Ishikawa (cell line): ENCODE measurements at regions not wholly inside any gene's neighbourhood (a gene's known extent, or its start where the extent isn't known, plus 50 kb on each side); places are given as distances from the start of the nearest gene placed in this dataset.

Source experiments
- CEBPB ChIP-seq: IDR thresholded peaks from 2 replicates; pipeline ENCODE4 v1.6.1; 2012
- CREB1 ChIP-seq: IDR thresholded peaks from 2 replicates; pipeline ENCODE4 v1.6.1; 2012; ENCODE audit warnings: low read depth
- EGR1 ChIP-seq: IDR thresholded peaks from 2 replicates; pipeline ENCODE4 v1.6.1; 2012
- EP300 ChIP-seq: IDR thresholded peaks from 2 replicates; pipeline ENCODE4 v1.6.1; 2012; ENCODE audit warnings: borderline replicate concordance
- FOXM1 ChIP-seq: IDR thresholded peaks from 2 replicates; pipeline ENCODE4 v1.6.1; 2012; ENCODE audit warnings: low read depth, borderline replicate concordance
- MAX ChIP-seq: IDR thresholded peaks from 2 replicates; pipeline ENCODE4 v1.6.1; 2012
- NFIC ChIP-seq: IDR thresholded peaks from 2 replicates; pipeline ENCODE4 v1.6.1; 2012
- RAD21 ChIP-seq: IDR thresholded peaks from 2 replicates; pipeline ENCODE4 v1.6.1; 2012; ENCODE audit warnings: low read depth
- TAF1 ChIP-seq: IDR thresholded peaks from 2 replicates; pipeline ENCODE4 v1.6.1; 2012; ENCODE audit warnings: low read depth, mild to moderate bottlenecking
- TCF12 ChIP-seq: IDR thresholded peaks from 2 replicates; pipeline ENCODE4 v1.6.1; 2012; ENCODE audit warnings: low read depth
- TEAD4 ChIP-seq: IDR thresholded peaks from 2 replicates; pipeline ENCODE4 v1.6.1; 2012
- USF1 ChIP-seq: IDR thresholded peaks from 2 replicates; pipeline ENCODE4 v1.6.1; 2012
- YY1 ChIP-seq: IDR thresholded peaks from 2 replicates; pipeline ENCODE4 v1.6.1; 2012; ENCODE audit warnings: low read depth
- ZBTB7A ChIP-seq: IDR thresholded peaks from 2 replicates; pipeline ENCODE4 v1.6.1; 2012; ENCODE audit warnings: low read depth
- TF ChIP-seq, protein P1 (sequence below): IDR thresholded peaks from 2 replicates; pipeline ENCODE4 v1.6.1; 2012; ENCODE audit warnings: low read depth, mild to moderate bottlenecking

DNA sequence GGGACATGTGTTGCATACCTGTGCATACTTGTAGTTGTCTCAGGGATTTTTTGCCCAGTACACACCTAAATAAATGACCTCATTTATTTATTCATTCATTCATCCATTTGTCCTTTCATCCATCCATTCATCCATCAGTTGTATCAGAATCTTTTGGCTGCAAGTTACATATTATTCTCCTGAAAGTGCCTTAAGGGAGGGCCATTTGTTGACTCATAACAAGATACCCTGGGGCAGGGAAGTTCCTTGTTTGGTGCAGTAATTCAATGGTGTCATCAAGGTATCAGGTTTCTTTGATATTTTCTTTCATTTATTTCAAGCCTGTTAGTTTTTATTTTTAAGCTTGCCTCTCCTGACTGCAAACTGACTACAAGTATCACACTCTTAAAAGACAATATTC, 597.9 kb upstream of the TLE4 start:
- no peak for TF ChIP-seq CEBPB
- TF ChIP-seq YY1 = no peak
- TF ChIP-seq EP300 = no peak
- no peak for TF ChIP-seq CREB1
- no peak for TF ChIP-seq USF1
- TF ChIP-seq FOXM1 = no peak
- TF ChIP-seq MAX = no peak
- no peak for TF ChIP-seq TAF1

- TF ChIP-seq, protein P1, sequence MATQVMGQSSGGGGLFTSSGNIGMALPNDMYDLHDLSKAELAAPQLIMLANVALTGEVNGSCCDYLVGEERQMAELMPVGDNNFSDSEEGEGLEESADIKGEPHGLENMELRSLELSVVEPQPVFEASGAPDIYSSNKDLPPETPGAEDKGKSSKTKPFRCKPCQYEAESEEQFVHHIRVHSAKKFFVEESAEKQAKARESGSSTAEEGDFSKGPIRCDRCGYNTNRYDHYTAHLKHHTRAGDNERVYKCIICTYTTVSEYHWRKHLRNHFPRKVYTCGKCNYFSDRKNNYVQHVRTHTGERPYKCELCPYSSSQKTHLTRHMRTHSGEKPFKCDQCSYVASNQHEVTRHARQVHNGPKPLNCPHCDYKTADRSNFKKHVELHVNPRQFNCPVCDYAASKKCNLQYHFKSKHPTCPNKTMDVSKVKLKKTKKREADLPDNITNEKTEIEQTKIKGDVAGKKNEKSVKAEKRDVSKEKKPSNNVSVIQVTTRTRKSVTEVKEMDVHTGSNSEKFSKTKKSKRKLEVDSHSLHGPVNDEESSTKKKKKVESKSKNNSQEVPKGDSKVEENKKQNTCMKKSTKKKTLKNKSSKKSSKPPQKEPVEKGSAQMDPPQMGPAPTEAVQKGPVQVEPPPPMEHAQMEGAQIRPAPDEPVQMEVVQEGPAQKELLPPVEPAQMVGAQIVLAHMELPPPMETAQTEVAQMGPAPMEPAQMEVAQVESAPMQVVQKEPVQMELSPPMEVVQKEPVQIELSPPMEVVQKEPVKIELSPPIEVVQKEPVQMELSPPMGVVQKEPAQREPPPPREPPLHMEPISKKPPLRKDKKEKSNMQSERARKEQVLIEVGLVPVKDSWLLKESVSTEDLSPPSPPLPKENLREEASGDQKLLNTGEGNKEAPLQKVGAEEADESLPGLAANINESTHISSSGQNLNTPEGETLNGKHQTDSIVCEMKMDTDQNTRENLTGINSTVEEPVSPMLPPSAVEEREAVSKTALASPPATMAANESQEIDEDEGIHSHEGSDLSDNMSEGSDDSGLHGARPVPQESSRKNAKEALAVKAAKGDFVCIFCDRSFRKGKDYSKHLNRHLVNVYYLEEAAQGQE = no peak
- TF ChIP-seq TCF12 (no peak), CEBPB (no peak), TAF1 (no peak), EGR1 (no peak), EP300 (no peak), CREB1 (no peak), RAD21 (no peak), ZBTB7A (no peak)
Observed at GRCh38 chr9:78982849-78983248, 588.9 kb upstream of the TLE4 start.

DNA sequence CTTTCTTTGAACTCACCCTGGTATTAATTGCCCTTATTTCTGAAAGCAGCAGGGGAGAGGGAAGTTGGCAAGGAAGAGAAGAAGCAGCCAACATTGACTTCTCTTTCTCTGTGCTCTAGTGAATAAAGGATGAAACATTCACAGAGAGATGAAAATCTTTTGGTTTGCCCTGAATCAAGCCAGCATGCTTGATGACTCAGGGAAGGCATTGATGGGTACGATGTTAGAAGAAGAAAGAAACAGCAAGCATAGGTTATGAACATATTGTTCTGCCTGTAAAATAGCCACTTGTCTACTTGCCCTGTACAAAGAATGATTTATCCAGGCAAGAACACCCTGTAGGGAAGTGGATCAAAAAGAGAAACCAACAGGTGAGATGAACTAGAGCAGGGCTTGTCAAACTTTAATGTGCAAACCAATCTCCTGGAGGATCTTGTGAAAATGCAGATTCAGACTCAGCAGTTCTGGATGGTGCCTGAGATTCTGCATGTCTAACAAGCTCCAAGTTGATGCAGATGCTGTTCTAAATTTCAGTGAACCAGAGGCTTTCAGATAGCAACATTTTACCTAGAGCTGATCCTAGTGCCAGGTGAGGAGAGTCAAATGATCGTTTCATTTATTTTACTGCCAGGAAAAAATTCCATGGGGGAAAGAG, 586.6 kb upstream of the TLE4 start:
- TF ChIP-seq TAF1 (no peak), CREB1 (no peak), USF1 (no peak), ZBTB7A (no peak), EGR1 (no peak), NFIC (no peak), CEBPB (no peak), RAD21 (no peak), TEAD4 (no peak), YY1 (no peak)
- TF ChIP-seq, protein P1 = no peak

DNA sequence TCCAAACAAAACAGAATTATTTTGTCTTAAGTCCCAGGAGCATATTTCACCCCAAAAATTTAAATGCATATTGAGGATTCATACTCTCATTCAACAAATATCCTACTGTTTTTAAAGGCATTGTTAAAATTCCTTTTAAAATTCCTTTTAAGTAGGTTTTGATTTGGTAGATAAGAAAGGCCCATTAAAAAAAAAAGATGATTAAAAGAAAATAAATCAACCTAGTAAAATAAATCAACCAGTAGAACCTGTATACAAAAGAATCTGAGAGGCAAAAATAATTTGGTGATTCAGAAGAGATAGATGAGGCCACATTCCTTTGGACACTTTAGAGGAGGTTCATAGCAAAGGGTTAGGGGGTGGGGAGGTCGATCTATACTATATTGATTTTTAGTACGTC, 585.3 kb upstream of the TLE4 start:
- no peak for TF ChIP-seq CREB1
- TF ChIP-seq CEBPB = no peak
- no peak for TF ChIP-seq TAF1
- TF ChIP-seq TEAD4 = no peak
- no peak for TF ChIP-seq USF1
- TF ChIP-seq FOXM1 = no peak
- no peak for TF ChIP-seq EP300
- TF ChIP-seq, protein P1 = no peak
- no peak for TF ChIP-seq NFIC
- no peak for TF ChIP-seq RAD21
- no peak for TF ChIP-seq TCF12
- no peak for TF ChIP-seq EGR1
- no peak for TF ChIP-seq ZBTB7A
- no peak for TF ChIP-seq MAX
- TF ChIP-seq YY1 = no peak
